Muscle layer of colon (tissue), 2 donors: ENCODE measurements at regions not wholly inside any gene's neighbourhood (a gene's known extent, or its start where the extent isn't known, plus 50 kb on each side); places are given as distances from the start of the nearest gene placed in this dataset.
"Not testable (repeated sequence)": the region's sequence is repeated elsewhere in the genome, so short reads cannot be mapped to it uniquely, and the experiment has no call there.

Source experiments
- H3K27ac ChIP-seq: one replicate; pipeline ENCODE4 v1.7.0; 2013; ENCODE audit warnings: low read depth, mild to moderate bottlenecking, low read length, moderate library complexity
- H3K27me3 ChIP-seq, 2 donors: one replicate each; pipeline ENCODE4 v1.7.0; 2013; ENCODE audit warnings: low read length in 2 of 2, mild to moderate bottlenecking in 2 of 2; ENCODE audit not compliant: insufficient read depth in 2 of 2, control insufficient read depth in 1 of 2
- H3K36me3 ChIP-seq: one replicate; pipeline ENCODE4 v1.7.0; 2013; ENCODE audit warnings: mild to moderate bottlenecking, low read length; ENCODE audit not compliant: insufficient read depth
- H3K4me1 ChIP-seq: one replicate; pipeline ENCODE4 v1.7.0; 2013; ENCODE audit warnings: mild to moderate bottlenecking, low read length; ENCODE audit not compliant: insufficient read depth
- H3K4me3 ChIP-seq, 2 donors: one replicate each; pipeline ENCODE4 v1.7.0; 2013; ENCODE audit warnings: low read length in 2 of 2, low read depth in 1 of 2, mild to moderate bottlenecking in 1 of 2, moderate library complexity in 1 of 2
- H3K9ac ChIP-seq: one replicate; pipeline ENCODE4 v1.7.0; 2013; ENCODE audit warnings: low read length
- H3K9me3 ChIP-seq: one replicate; pipeline ENCODE4 v1.7.0; 2013; ENCODE audit warnings: mild to moderate bottlenecking, low read length
- donor health status: abdominal sarcoma.
- donor health status: Adenocarcinoma of cecum.

GRCh38 chr10:46095943-46096342 is 49.9 kb upstream of the MSMB start:
- not testable (repeated sequence) for H3K4me1 ChIP-seq, H3K9ac ChIP-seq, H3K36me3 ChIP-seq, H3K27me3 ChIP-seq, H3K9me3 ChIP-seq, H3K27ac ChIP-seq, H3K4me3 ChIP-seq

- no peaks in the 10 kb centered on the region for H3K36me3 ChIP-seq
- H3K4me3 ChIP-seq = no peak overlapping the region
- no peaks in the 10 kb centered on the region for H3K4me1 ChIP-seq
- H3K27me3 ChIP-seq = no peaks in the 10 kb centered on the region
- H3K27ac ChIP-seq = no peak overlapping the region
- no peaks in the 10 kb centered on the region for H3K9me3 ChIP-seq
- no peak overlapping the region for H3K9ac ChIP-seq
These were observed 50.4 kb upstream of the MSMB start for GRCh38 chr10:46096446-46096845.

- H3K27me3 ChIP-seq = no peaks in the 10 kb centered on the region
- H3K4me3 ChIP-seq = no peak overlapping the region
- no peak overlapping the region for H3K27ac ChIP-seq
- no peaks in the 10 kb centered on the region for H3K9me3 ChIP-seq
- H3K36me3 ChIP-seq = no peaks in the 10 kb centered on the region
- no peak overlapping the region for H3K9ac ChIP-seq
- no peaks in the 10 kb centered on the region for H3K4me1 ChIP-seq
These were observed 51.0 kb upstream of the MSMB start for GRCh38 chr10:46096909-46097575.

GRCh38 chr10:46097576-46098317 is 51.7 kb upstream of the MSMB start:
- Histone ChIP-seq H3K4me1 (no peaks in the 10 kb centered on the region), H3K27ac (no peak overlapping the region), H3K9me3 (no peaks in the 10 kb centered on the region), H3K27me3 (no peaks in the 10 kb centered on the region), H3K9ac (no peak overlapping the region), H3K4me3 (no peak overlapping the region), H3K36me3 (no peaks in the 10 kb centered on the region)

GRCh38 chr10:46098386-46098785 is 52.3 kb upstream of the MSMB start:
- Histone ChIP-seq H3K27me3 (no peaks in the 10 kb centered on the region), H3K36me3 (no peaks in the 10 kb centered on the region)

GRCh38 chr10:46098925-46099324 is 52.9 kb upstream of the MSMB start:
- H3K27me3 ChIP-seq, H3K4me3 ChIP-seq, H3K9ac ChIP-seq, H3K36me3 ChIP-seq, H3K4me1 ChIP-seq, H3K9me3 ChIP-seq, H3K27ac ChIP-seq: not testable (repeated sequence)

More at GRCh38 chr10:46098386-46098785, 52.3 kb upstream of the MSMB start:
- no peak overlapping the region for H3K27ac ChIP-seq
- no peaks in the 10 kb centered on the region for H3K9me3 ChIP-seq
- no peak overlapping the region for H3K9ac ChIP-seq
- H3K4me3 ChIP-seq = no peak overlapping the region
- H3K4me1 ChIP-seq = no peaks in the 10 kb centered on the region

- Histone ChIP-seq H3K36me3 (no peaks in the 10 kb centered on the region), H3K27ac (no peak overlapping the region), H3K27me3 (no peaks in the 10 kb centered on the region), H3K4me1 (peaks cover 9% of the 10 kb centered on the region), H3K4me3 (no peak overlapping the region), H3K9ac (no peak overlapping the region), H3K9me3 (no peaks in the 10 kb centered on the region)
These were observed 58.1 kb upstream of the MSMB start for GRCh38 chr10:46104071-46104585.

- not testable (repeated sequence) for H3K36me3 ChIP-seq, H3K27ac ChIP-seq, H3K27me3 ChIP-seq, H3K4me3 ChIP-seq, H3K9ac ChIP-seq, H3K9me3 ChIP-seq, H3K4me1 ChIP-seq
These were observed 59.3 kb upstream of the MSMB start for GRCh38 chr10:46105416-46105815.

GRCh38 chr10:46105856-46106409 is 59.9 kb upstream of the MSMB start:
- H3K27ac ChIP-seq = peak overlapping the region; percentile 13
- H3K4me1 ChIP-seq, H3K27me3 ChIP-seq, H3K9me3 ChIP-seq, H3K36me3 ChIP-seq, H3K9ac ChIP-seq: not testable (repeated sequence)
- peak overlapping the region; percentile 57 to 58 for H3K4me3 ChIP-seq

GRCh38 chr10:46106410-46107255 is 60.6 kb upstream of the MSMB start:
- Histone ChIP-seq H3K4me1 (peaks cover 9% of the 10 kb centered on the region), H3K36me3 (no peaks in the 10 kb centered on the region), H3K27me3 (no peaks in the 10 kb centered on the region), H3K9me3 (no peaks in the 10 kb centered on the region), H3K27ac (peak overlapping the region; percentile 27), H3K9ac (no peak overlapping the region), H3K4me3 (peak overlapping the region; percentile 57 to 58)

GRCh38 chr10:46108158-46108499 is 62.1 kb upstream of the MSMB start:
- not testable (repeated sequence) for H3K4me3 ChIP-seq, H3K27me3 ChIP-seq, H3K9ac ChIP-seq, H3K36me3 ChIP-seq, H3K4me1 ChIP-seq, H3K27ac ChIP-seq, H3K9me3 ChIP-seq
